OCI-LY7 (cell line): ENCODE measurements at regions not wholly inside any gene's neighbourhood (a gene's known extent, or its start where the extent isn't known, plus 50 kb on each side); places are given as distances from the start of the nearest gene placed in this dataset.

ENCODE experiments used
- BruUV-seq: library from RNA; stranded (reverse); fragments of 400-500 nt; replicated peaks from 2 replicates; lab custom pipeline; 2021; lab: Mats Ljungman, UMichigan
- CTCF ChIA-PET: fragments of 300-600 bp; sonication (Branson Sonifier 250); formaldehyde crosslinking; loops from one replicate; lab custom pipeline; 2022; ENCODE audit warnings: antibody characterized with exemption; ENCODE audit not compliant: unreplicated experiment; lab: Charles Lee
- POLR2A ChIA-PET: fragments of 300-600 bp; sonication (Branson Sonifier 250); formaldehyde crosslinking; loops from one replicate; lab custom pipeline; 2022; ENCODE audit warnings: antibody characterized with exemption; lab: Charles Lee
- DNase-seq: peaks from one replicate; pipeline ENCODE4 v3.0.0-alpha.2; 2015; ENCODE audit warnings: low spot score
- H2AFZ ChIP-seq: fragments of 200-600 bp; sonication (generic), shearing (Covaris generic); 2 replicates; pipeline ENCODE4 v1.6.1; 2014; ENCODE audit warnings: mild to moderate bottlenecking, antibody characterized with exemption, low read length, moderate library complexity
- H3K27ac ChIP-seq: fragments of 200-600 bp; sonication (generic); 2 replicates; pipeline ENCODE4 v1.5.1; 2014; ENCODE audit warnings: mixed run types, low read depth, mild to moderate bottlenecking, moderate library complexity, low read length, inconsistent platforms; ENCODE audit not compliant: poor library complexity, severe bottlenecking
- H3K36me3 ChIP-seq: fragments of 200-600 bp; sonication (generic); 2 replicates; pipeline ENCODE4 v1.6.1; 2014; ENCODE audit warnings: mild to moderate bottlenecking, antibody characterized with exemption, low read length, moderate library complexity, mixed read lengths; ENCODE audit not compliant: insufficient read depth
- H3K4me1 ChIP-seq: fragments of 200-600 bp; sonication (generic); 2 replicates; pipeline ENCODE4 v1.5.1; 2014; ENCODE audit warnings: mild to moderate bottlenecking, low read length; ENCODE audit not compliant: insufficient read depth, poor library complexity, severe bottlenecking
- H3K4me2 ChIP-seq: fragments of 200-600 bp; sonication (generic); 2 replicates; pipeline ENCODE4 v1.6.1; 2014; ENCODE audit warnings: mild to moderate bottlenecking, low read length
- H3K4me3 ChIP-seq: fragments of 200-600 bp; sonication (generic); 2 replicates; pipeline ENCODE4 v1.5.1; 2014; ENCODE audit warnings: mild to moderate bottlenecking, low read depth, low read length; ENCODE audit not compliant: poor library complexity, severe bottlenecking
- H3K79me2 ChIP-seq: fragments of 200-600 bp; sonication (generic); 2 replicates; pipeline ENCODE4 v1.6.1; 2016; ENCODE audit warnings: low read depth, mild to moderate bottlenecking, low read length, moderate library complexity, mixed read lengths; ENCODE audit not compliant: insufficient read depth
- H3K9me2 ChIP-seq: fragments of 200-600 bp; sonication (generic); 2 replicates; pipeline ENCODE4 v1.6.1; 2016; ENCODE audit warnings: mild to moderate bottlenecking, low read length, mixed read lengths; ENCODE audit not compliant: insufficient read depth
- H3K9me3 ChIP-seq: fragments of 200-600 bp; sonication (generic); 2 replicates; pipeline ENCODE4 v1.6.1; 2014; ENCODE audit warnings: mild to moderate bottlenecking, mixed run types, low read length, mixed read lengths
- H4K20me1 ChIP-seq: fragments of 200-600 bp; sonication (generic); 2 replicates; pipeline ENCODE4 v1.6.1; 2014; ENCODE audit warnings: mild to moderate bottlenecking, antibody characterized with exemption, low read length, moderate library complexity, mixed read lengths; ENCODE audit not compliant: insufficient read depth
- CTCF ChIP-seq: fragments of 200-600 bp; sonication (generic); conservative IDR thresholded peaks from 2 replicates; pipeline ENCODE4 v1.5.1; 2014; ENCODE audit warnings: mild to moderate bottlenecking, antibody characterized with exemption, low read length, moderate library complexity, mixed read lengths
- EZH2phosphoT487 ChIP-seq: fragments of 200-600 bp; sonication (generic); IDR thresholded peaks from 2 replicates; pipeline ENCODE4 v1.6.1; 2018; ENCODE audit warnings: low read depth, borderline replicate concordance, mild to moderate bottlenecking, mixed run types, antibody characterized with exemption, low read length, moderate library complexity, mixed read lengths
- intact Hi-C: fragments of 100-400 bp; cut with micrococcal nuclease; formaldehyde crosslinking; loops from one replicate; pipeline ENCODE4 v1.10.0; 2022; ENCODE audit not compliant: unreplicated experiment

DNA sequence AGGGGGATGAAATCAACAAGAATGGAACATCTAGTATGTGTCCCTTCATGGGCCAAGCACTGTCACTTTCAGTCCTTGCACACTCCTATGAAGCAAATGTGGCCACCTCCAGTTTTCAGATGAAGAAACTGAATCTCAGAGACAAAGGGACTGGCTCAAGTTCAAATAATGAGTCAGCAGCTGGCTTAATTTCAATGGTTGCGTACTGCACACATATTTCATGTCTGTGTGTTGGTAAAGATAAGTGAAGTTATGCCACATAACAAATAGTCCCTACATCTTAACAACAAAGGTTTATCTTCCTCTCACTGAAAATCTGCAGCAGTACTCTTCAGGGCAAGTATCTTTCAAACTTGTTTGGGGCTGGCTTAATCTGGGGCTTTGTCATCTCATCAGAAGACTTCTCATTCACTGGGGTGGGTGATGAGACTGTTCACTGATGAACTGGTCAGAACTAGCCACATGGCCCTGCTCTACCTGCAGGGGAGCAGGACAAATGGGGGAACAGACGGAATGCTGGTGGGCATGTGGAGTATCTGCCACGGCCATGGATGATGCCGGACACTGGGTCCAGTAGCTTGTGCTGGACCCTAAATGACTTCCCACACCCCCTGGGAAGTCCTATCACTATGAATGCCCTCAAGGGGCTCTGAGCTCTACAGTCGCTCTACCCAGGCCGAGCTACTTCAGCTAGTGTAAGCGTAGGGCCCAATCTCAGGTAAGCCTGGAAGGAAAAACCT lies 263.2 kb downstream of the CYP26B1 start:
- no peak overlapping the region for H2AFZ ChIP-seq
- H3K4me1 ChIP-seq: no peaks in the 10 kb centered on the region
- H3K36me3 ChIP-seq: no peaks in the 10 kb centered on the region
- ChIA-PET POLR2A (no interaction called here), CTCF (no interaction called here)
- TF ChIP-seq EZH2phosphoT487: no peak
- TF ChIP-seq CTCF: no peak
- no TSS peak for BruUV-seq
- no peak for DNase-seq
- no peaks in the 10 kb centered on the region for H4K20me1 ChIP-seq
- intact Hi-C loops: no loop called here
- no peaks in the 10 kb centered on the region for H3K9me3 ChIP-seq
- no peaks in the 10 kb centered on the region for H3K9me2 ChIP-seq
- no peak overlapping the region for H3K4me2 ChIP-seq
- no peaks in the 10 kb centered on the region for H3K79me2 ChIP-seq
- no peak overlapping the region for H3K27ac ChIP-seq
- no peak overlapping the region for H3K4me3 ChIP-seq

DNA sequence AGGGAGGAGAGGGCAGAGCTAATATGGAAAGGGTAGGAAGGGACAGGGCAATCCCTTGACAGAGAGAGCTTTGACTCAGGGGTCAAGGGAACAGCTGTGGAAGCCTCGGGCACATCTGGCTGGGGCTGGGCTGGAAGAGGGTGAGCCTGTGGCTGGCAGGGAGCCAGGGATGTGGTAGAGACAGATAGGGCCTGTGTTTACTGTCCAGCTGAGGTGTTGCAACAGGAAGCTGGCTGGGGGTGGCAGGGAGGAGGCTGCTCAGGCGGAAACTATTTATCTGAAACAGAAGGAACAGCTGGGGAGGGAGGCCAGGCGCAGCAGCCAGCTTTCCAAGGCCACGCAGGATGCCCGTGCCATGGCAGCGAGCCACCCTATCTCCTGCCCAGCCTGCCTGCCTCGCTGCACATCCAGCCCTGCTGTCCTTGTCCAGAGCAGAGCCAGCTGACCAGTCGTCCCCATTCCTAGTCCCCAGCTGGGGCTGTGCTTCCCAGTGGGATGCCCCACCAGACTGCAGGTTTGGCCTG lies 264.7 kb downstream of the CYP26B1 start:
- BruUV-seq: no TSS peak

More for the DNA sequence above, 264.7 kb downstream of the CYP26B1 start:
- Histone ChIP-seq H3K4me2 (no peak overlapping the region), H3K4me3 (no peak overlapping the region), H4K20me1 (no peaks in the 10 kb centered on the region), H3K79me2 (no peaks in the 10 kb centered on the region), H3K27ac (no peak overlapping the region), H3K9me3 (no peaks in the 10 kb centered on the region), H3K36me3 (no peaks in the 10 kb centered on the region), H2AFZ (no peak overlapping the region), H3K4me1 (no peaks in the 10 kb centered on the region), H3K9me2 (no peaks in the 10 kb centered on the region)
- intact Hi-C loops: no loop called here
- POLR2A ChIA-PET: interaction anchor here (0.6 kb wide), 1 partner anchor 640 kb away, joined by 3 read pairs; no protein-coding TSS in a partner anchor
- CTCF ChIA-PET: no interaction called here
- DNase-seq: no peak
- TF ChIP-seq CTCF: no peak
- TF ChIP-seq EZH2phosphoT487: no peak
